WTC11 (cell line): ENCODE measurements at regions not wholly inside any gene's neighbourhood (a gene's known extent, or its start where the extent isn't known, plus 50 kb on each side); places are given as distances from the start of the nearest gene placed in this dataset.

Source experiments
- ESRRA ChIP-seq: sonication (generic); formaldehyde crosslinking; IDR thresholded peaks from 2 replicates; pipeline ENCODE4 v1.8.1; 2022; ENCODE audit warnings: mild to moderate bottlenecking, missing genetic modification reagents, borderline replicate concordance
- KAT7 ChIP-seq: sonication (generic); formaldehyde crosslinking; IDR thresholded peaks from 2 replicates; pipeline ENCODE4 v1.8.1; 2023; ENCODE audit warnings: missing genetic modification reagents, mild to moderate bottlenecking, borderline replicate concordance
- ZNF512 ChIP-seq: sonication (generic); formaldehyde crosslinking; IDR thresholded peaks from 2 replicates; pipeline ENCODE4 v1.8.1; 2022; ENCODE audit warnings: missing genetic modification reagents, borderline replicate concordance
- TF ChIP-seq, protein P1 (sequence below): sonication (generic); formaldehyde crosslinking; IDR thresholded peaks from 2 replicates; pipeline ENCODE4 v1.8.1; 2023; ENCODE audit warnings: mild to moderate bottlenecking, missing genetic modification reagents, borderline replicate concordance
- TF ChIP-seq, protein P2 (sequence below): fragments of 200-600 bp; IDR thresholded peaks from 2 replicates; pipeline ENCODE4 v1.8.0; 2022; ENCODE audit warnings: antibody characterized with exemption
- TF ChIP-seq, protein P3 (sequence below): sonication (generic); formaldehyde crosslinking; IDR thresholded peaks from 2 replicates; pipeline ENCODE4 v1.8.1; 2023; ENCODE audit warnings: mild to moderate bottlenecking, missing genetic modification reagents

DNA sequence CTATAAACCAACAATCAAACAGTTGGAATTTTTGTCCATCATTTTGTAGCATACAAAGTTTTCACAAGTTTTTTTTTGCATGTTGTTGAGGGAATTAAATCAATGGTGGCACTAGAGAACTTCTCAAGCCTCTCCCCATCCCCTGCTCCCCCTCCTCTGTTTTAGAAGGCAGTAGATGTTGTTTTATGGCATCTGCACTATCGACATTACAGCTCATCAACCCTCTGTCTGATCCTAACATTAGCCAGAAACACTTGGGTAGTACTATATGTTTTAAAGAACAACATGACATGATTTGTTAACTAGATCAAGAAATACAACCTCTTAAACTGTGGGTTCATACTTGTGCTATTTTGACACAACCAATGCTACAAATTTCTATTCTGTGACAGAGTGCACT, 306.5 kb upstream of the NR5A2 start:
- TF ChIP-seq, protein P1, sequence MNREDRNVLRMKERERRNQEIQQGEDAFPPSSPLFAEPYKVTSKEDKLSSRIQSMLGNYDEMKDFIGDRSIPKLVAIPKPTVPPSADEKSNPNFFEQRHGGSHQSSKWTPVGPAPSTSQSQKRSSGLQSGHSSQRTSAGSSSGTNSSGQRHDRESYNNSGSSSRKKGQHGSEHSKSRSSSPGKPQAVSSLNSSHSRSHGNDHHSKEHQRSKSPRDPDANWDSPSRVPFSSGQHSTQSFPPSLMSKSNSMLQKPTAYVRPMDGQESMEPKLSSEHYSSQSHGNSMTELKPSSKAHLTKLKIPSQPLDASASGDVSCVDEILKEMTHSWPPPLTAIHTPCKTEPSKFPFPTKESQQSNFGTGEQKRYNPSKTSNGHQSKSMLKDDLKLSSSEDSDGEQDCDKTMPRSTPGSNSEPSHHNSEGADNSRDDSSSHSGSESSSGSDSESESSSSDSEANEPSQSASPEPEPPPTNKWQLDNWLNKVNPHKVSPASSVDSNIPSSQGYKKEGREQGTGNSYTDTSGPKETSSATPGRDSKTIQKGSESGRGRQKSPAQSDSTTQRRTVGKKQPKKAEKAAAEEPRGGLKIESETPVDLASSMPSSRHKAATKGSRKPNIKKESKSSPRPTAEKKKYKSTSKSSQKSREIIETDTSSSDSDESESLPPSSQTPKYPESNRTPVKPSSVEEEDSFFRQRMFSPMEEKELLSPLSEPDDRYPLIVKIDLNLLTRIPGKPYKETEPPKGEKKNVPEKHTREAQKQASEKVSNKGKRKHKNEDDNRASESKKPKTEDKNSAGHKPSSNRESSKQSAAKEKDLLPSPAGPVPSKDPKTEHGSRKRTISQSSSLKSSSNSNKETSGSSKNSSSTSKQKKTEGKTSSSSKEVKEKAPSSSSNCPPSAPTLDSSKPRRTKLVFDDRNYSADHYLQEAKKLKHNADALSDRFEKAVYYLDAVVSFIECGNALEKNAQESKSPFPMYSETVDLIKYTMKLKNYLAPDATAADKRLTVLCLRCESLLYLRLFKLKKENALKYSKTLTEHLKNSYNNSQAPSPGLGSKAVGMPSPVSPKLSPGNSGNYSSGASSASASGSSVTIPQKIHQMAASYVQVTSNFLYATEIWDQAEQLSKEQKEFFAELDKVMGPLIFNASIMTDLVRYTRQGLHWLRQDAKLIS (CRISPR knock-in tag) = no peak
- TF ChIP-seq, protein P2, sequence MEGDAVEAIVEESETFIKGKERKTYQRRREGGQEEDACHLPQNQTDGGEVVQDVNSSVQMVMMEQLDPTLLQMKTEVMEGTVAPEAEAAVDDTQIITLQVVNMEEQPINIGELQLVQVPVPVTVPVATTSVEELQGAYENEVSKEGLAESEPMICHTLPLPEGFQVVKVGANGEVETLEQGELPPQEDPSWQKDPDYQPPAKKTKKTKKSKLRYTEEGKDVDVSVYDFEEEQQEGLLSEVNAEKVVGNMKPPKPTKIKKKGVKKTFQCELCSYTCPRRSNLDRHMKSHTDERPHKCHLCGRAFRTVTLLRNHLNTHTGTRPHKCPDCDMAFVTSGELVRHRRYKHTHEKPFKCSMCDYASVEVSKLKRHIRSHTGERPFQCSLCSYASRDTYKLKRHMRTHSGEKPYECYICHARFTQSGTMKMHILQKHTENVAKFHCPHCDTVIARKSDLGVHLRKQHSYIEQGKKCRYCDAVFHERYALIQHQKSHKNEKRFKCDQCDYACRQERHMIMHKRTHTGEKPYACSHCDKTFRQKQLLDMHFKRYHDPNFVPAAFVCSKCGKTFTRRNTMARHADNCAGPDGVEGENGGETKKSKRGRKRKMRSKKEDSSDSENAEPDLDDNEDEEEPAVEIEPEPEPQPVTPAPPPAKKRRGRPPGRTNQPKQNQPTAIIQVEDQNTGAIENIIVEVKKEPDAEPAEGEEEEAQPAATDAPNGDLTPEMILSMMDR = no peak
- no peak for TF ChIP-seq ZNF512 (CRISPR knock-in tag)
- no peak for TF ChIP-seq KAT7
- TF ChIP-seq, protein P3, sequence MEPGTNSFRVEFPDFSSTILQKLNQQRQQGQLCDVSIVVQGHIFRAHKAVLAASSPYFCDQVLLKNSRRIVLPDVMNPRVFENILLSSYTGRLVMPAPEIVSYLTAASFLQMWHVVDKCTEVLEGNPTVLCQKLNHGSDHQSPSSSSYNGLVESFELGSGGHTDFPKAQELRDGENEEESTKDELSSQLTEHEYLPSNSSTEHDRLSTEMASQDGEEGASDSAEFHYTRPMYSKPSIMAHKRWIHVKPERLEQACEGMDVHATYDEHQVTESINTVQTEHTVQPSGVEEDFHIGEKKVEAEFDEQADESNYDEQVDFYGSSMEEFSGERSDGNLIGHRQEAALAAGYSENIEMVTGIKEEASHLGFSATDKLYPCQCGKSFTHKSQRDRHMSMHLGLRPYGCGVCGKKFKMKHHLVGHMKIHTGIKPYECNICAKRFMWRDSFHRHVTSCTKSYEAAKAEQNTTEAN (CRISPR knock-in tag) = no peak
- TF ChIP-seq ESRRA (CRISPR knock-in tag) = no peak
